HEK293T (cell line): ENCODE measurements at regions not wholly inside any gene's neighbourhood (a gene's known extent, or its start where the extent isn't known, plus 50 kb on each side); places are given as distances from the start of the nearest gene placed in this dataset.

ENCODE experiments used
- BHLHE40 ChIP-seq: fragments of 450-650 bp; IDR thresholded peaks from 2 replicates; pipeline ENCODE4 v1.6.1; 2016; ENCODE audit warnings: mild to moderate bottlenecking, moderate library complexity, borderline replicate concordance
- FOXA1 ChIP-seq: fragments of 450-650 bp; IDR thresholded peaks from 2 replicates; pipeline ENCODE4 v1.6.1; 2016; ENCODE audit warnings: mild to moderate bottlenecking
- LEF1 ChIP-seq: fragments of 450-650 bp; IDR thresholded peaks from 2 replicates; pipeline ENCODE4 v1.6.1; 2017; ENCODE audit warnings: mild to moderate bottlenecking, borderline replicate concordance
- NFRKB ChIP-seq: fragments of 450-650 bp; IDR thresholded peaks from 2 replicates; pipeline ENCODE4 v1.6.1; 2016; ENCODE audit warnings: mild to moderate bottlenecking, moderate library complexity
- SP1 ChIP-seq: fragments of 450-650 bp; IDR thresholded peaks from 2 replicates; pipeline ENCODE4 v1.6.1; 2017
- TARDBP ChIP-seq: fragments of 450-650 bp; IDR thresholded peaks from 2 replicates; pipeline ENCODE4 v1.6.1; 2016

DNA sequence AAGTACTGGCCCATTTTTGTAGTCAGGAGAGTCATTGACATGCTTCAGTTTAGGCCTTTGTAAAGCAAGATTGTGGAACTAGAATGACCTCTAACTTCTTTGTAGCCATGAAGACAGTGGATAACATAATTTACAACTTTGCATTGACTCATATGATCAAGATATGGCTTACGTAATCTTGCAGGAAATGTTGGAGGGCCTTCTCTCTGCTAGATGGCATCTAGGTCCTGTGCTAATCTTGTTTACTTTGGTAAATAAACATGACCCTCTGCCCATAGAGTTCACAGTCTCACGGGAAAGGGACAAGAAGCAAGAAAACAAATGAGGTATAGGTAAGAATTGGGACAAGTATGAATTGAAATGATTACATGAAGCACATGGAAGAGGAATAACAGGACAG lies 355.2 kb upstream of the ARID1B start:
- no peak for TF ChIP-seq TARDBP
- TF ChIP-seq NFRKB = no peak
- TF ChIP-seq BHLHE40 = no peak
- no peak for TF ChIP-seq LEF1
- TF ChIP-seq SP1 = no peak
- TF ChIP-seq FOXA1 = no peak
